Ovary (tissue), 3 donors: ENCODE measurements at regions not wholly inside any gene's neighbourhood (a gene's known extent, or its start where the extent isn't known, plus 50 kb on each side); places are given as distances from the start of the nearest gene placed in this dataset.

Experiments
- CTCF ChIP-seq, 3 donors: fragments of 450-650 bp in 2 of 3; fragments of 200-600 bp in 1 of 3; IDR thresholded peaks; one replicate each; pipeline versions ENCODE4 v1.5.1 to v1.8.0; 2016 to 2022; ENCODE audit warnings: antibody characterized with exemption in 3 of 3, mild to moderate bottlenecking in 1 of 3
- EP300 ChIP-seq: sonication (generic); formaldehyde crosslinking; IDR thresholded peaks from one replicate; pipeline ENCODE4 v1.6.1; 2017; ENCODE audit warnings: antibody characterized with exemption
- donor health status: DM: no; HTN: no; CAD: no.

- TF ChIP-seq CTCF (IDR thresholded peaks at IDR 0.05) (no peak), EP300 (no peak)
These were observed 1466.4 kb downstream of the EFNB2 start for GRCh38 chr13:105069106-105069505.
